ENCODE measurements at regions not wholly inside any gene's neighbourhood (a gene's known extent, or its start where the extent isn't known, plus 50 kb on each side); places are given as distances from the start of the nearest gene placed in this dataset.

DNA sequence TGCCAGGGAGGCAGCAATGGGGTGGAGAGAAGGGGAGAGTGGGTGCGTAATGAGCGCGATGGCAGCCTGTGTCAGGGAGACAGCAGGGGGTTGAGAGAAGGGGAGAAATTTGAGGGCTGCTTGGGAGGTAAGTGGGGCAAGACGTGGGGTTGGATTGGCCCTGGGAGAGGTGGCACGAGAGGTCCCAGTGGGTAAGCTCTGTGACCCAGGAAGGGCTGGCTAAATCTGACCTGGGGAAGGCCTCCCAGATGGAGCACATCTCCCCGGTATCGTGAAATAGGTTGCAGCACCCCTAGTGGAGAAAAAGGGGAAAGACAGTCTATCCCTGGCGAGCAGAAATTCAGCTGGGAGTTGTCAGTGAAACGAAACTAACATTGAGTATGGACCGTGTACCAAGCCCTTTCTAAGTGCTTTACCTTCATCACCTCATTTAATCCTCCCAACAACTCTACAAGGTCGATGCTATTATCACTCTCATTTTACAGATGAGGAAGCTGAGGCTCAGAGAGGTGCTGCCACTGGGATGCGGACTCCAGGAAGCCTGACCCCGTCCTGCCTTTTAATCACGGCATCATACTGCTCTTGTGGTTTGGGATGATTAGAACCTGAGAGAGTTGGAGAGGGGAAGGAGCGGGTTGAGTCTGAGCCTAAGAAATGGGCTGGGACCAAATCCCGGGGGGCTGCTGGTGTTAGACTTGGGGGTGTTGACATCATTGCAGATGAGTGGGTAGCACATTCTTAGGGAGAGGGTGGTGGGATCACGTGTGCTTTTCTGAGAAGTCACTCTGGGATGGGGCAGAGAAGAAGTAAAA lies 56.6 kb upstream of the RPL11 start:
- intact Hi-C loops (cut with micrococcal nuclease; ENCODE audit: unreplicated experiment), result no loop called here
- Mint-ChIP-seq H3K36me3 (ENCODE audit: insufficient read depth, unreplicated experiment) (no peaks in the 10 kb centered on the region), H3K27me3 (ENCODE audit: unreplicated experiment) (peaks cover 25% of the 10 kb centered on the region), H3K4me3 (ENCODE audit: low read depth, unreplicated experiment) (peak overlapping the region; percentile 55), H3K27ac (ENCODE audit: unreplicated experiment) (no peak overlapping the region), H3K4me1 (ENCODE audit: low read depth, unreplicated experiment) (peaks cover 23% of the 10 kb centered on the region), H3K9me3 (ENCODE audit: low read depth, unreplicated experiment) (no peaks in the 10 kb centered on the region)
- TF ChIP-seq, protein P1, sequence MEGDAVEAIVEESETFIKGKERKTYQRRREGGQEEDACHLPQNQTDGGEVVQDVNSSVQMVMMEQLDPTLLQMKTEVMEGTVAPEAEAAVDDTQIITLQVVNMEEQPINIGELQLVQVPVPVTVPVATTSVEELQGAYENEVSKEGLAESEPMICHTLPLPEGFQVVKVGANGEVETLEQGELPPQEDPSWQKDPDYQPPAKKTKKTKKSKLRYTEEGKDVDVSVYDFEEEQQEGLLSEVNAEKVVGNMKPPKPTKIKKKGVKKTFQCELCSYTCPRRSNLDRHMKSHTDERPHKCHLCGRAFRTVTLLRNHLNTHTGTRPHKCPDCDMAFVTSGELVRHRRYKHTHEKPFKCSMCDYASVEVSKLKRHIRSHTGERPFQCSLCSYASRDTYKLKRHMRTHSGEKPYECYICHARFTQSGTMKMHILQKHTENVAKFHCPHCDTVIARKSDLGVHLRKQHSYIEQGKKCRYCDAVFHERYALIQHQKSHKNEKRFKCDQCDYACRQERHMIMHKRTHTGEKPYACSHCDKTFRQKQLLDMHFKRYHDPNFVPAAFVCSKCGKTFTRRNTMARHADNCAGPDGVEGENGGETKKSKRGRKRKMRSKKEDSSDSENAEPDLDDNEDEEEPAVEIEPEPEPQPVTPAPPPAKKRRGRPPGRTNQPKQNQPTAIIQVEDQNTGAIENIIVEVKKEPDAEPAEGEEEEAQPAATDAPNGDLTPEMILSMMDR (IDR thresholded peaks at IDR 0.05; ENCODE audit: unreplicated experiment), result peak; percentile 55
- peak; percentile 56 for DNase-seq
- CTCF ChIA-PET, result interaction anchor here (0.5 to 2.0 kb wide), 9 partner anchors 12 to 339 kb away, joined by 4 to 7 read pairs (median 5); partner anchors contain the start of gene ID3
- no TSS peak for BruUV-seq (replicated peaks)

DNA sequence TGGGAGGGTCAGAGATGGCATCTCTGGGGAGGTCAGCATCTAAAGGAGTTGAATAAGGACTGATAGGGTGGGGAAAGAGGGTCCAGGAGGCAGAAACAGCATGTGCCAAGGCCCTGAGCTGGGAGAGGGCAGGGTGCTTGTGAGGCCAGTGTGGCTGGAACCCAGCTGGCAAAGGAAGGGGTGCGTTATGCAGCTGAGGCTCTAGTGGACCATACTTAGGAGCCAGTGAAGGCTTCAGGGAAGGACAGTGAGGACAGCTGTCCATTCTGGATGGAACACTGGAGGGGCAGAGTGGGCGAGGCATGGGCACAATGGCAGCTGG lies 57.1 kb upstream of the RPL11 start:
- Mint-ChIP-seq H3K27me3 (ENCODE audit: unreplicated experiment) (peaks cover 21% of the 10 kb centered on the region), H3K4me3 (ENCODE audit: low read depth, unreplicated experiment) (peak overlapping the region; percentile 55), H3K27ac (ENCODE audit: unreplicated experiment) (no peak overlapping the region), H3K9me3 (ENCODE audit: low read depth, unreplicated experiment) (no peaks in the 10 kb centered on the region), H3K4me1 (ENCODE audit: low read depth, unreplicated experiment) (peaks cover 23% of the 10 kb centered on the region), H3K36me3 (ENCODE audit: insufficient read depth, unreplicated experiment) (no peaks in the 10 kb centered on the region)
- TF ChIP-seq, protein P1 (IDR thresholded peaks at IDR 0.05; ENCODE audit: unreplicated experiment), result no peak
- intact Hi-C loops (cut with micrococcal nuclease; ENCODE audit: unreplicated experiment), result no loop called here
- CTCF ChIA-PET, result interaction anchor here (0.5 to 2.0 kb wide), 7 partner anchors 14 to 138 kb away, joined by 4 to 7 read pairs (median 6); partner anchors contain the start of gene ID3
- no TSS peak for BruUV-seq (replicated peaks)
- no peak for DNase-seq

DNA sequence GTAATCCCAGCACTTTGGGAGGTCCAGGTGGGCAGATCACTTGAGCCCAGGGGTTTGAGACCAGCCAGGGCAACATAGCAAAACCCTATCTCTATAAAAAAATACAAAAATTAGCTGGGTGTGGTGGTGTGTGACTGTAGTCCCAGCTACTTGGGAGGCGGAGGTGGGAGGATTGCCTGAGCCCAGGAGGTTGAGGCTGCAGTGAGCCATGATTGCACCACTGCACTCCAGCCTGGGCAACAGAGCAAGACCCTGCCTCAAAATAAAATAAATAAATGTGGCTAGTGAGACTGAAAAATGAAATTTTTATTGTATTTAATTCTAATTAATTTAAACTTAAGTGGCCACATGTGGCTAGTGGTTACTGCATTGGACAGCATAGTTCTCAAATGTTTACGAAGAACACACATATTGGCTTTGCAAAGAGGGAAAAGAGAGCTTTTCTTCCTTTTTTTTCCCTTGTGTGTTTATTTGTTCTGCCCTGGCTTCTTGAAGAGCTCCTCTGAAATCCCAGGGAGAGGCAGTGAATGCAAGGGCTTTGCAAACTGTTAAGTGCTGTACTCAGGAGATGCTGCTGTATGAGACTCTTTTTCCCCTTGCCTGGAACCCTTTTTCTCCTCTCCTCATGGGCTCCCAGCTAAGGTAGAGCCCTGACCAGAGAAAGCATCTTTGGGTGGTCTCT lies 59.0 kb upstream of the RPL11 start:
- intact Hi-C loops (cut with micrococcal nuclease; ENCODE audit: unreplicated experiment), result no loop called here
- no peak for DNase-seq

DNA sequence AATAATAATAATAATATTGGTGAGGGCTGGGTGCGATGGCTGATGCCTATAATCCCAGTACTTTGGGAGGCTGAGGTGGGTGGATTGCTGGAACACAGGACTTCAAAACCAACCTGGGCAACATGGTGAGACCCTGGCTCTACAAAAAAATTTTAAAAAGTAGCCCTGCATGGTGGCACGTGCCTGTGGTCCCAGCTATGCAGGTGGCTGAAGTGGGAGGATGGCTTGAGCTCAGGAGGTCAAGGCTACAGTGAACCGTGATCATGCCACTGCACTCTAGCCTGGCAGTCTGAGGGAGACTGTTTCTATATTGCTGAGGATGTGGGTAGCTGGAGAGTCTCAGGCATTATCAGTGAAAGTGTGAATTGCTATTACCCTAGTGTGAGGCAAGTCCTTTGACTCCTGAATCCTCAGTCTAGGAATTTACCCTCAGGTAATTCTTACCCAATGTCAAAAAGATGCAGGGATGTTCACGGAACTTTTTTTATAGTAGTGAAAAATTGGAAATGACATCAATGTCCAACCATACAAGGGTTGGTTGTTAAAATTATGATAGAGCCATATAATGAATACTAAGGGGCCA lies 61.8 kb upstream of the RPL11 start:
- Mint-ChIP-seq H3K4me3 (ENCODE audit: low read depth, unreplicated experiment) (no peak overlapping the region), H3K36me3 (ENCODE audit: insufficient read depth, unreplicated experiment) (peaks cover 5% of the 10 kb centered on the region), H3K27ac (ENCODE audit: unreplicated experiment) (no peak overlapping the region), H3K4me1 (ENCODE audit: low read depth, unreplicated experiment) (peaks cover 5% of the 10 kb centered on the region), H3K27me3 (ENCODE audit: unreplicated experiment) (peaks cover 32% of the 10 kb centered on the region), H3K9me3 (ENCODE audit: low read depth, unreplicated experiment) (no peaks in the 10 kb centered on the region)
- TF ChIP-seq, protein P1 (IDR thresholded peaks at IDR 0.05; ENCODE audit: unreplicated experiment), result no peak
- no TSS peak for BruUV-seq (replicated peaks)
- CTCF ChIA-PET, result no interaction called here
- intact Hi-C loops (cut with micrococcal nuclease; ENCODE audit: unreplicated experiment), result no loop called here
- no peak for DNase-seq

More for the DNA sequence above, 59.0 kb upstream of the RPL11 start:
- no TSS peak for BruUV-seq (replicated peaks)
- Mint-ChIP-seq H3K36me3 (ENCODE audit: insufficient read depth, unreplicated experiment) (no peaks in the 10 kb centered on the region), H3K4me3 (ENCODE audit: low read depth, unreplicated experiment) (no peak overlapping the region), H3K9me3 (ENCODE audit: low read depth, unreplicated experiment) (no peaks in the 10 kb centered on the region), H3K27me3 (ENCODE audit: unreplicated experiment) (peaks cover 9% of the 10 kb centered on the region), H3K4me1 (ENCODE audit: low read depth, unreplicated experiment) (peaks cover 23% of the 10 kb centered on the region), H3K27ac (ENCODE audit: unreplicated experiment) (no peak overlapping the region)
- CTCF ChIA-PET, result interaction anchor here (0.6 kb wide), 2 partner anchors 41 to 79 kb away, joined by 3 to 4 read pairs; no protein-coding TSS in a partner anchor
- TF ChIP-seq, protein P1 (IDR thresholded peaks at IDR 0.05; ENCODE audit: unreplicated experiment), result no peak
